Stomach (tissue), 4 donors: ENCODE measurements at regions not wholly inside any gene's neighbourhood (a gene's known extent, or its start where the extent isn't known, plus 50 kb on each side); places are given as distances from the start of the nearest gene placed in this dataset.

Source experiments
- CTCF ChIP-seq, 7 experiments: fragments of 450-650 bp in 4 of 7; fragments of 200-600 bp in 3 of 7; sonication (generic) in 3 of 7; IDR thresholded peaks; one replicate each; pipeline ENCODE4 v1.5.1; 2016 to 2019; ENCODE audit warnings: antibody characterized with exemption in 7 of 7, control low read depth in 2 of 7, mild to moderate bottlenecking in 1 of 7
- EP300 ChIP-seq: sonication (generic); formaldehyde crosslinking; IDR thresholded peaks from one replicate; pipeline ENCODE4 v1.6.1; 2017; ENCODE audit warnings: antibody characterized with exemption
- POLR2A ChIP-seq, 4 donors: fragments of 450-650 bp; IDR thresholded peaks; one replicate each; pipeline ENCODE4 v1.6.1; 2016; ENCODE audit warnings: antibody characterized with exemption in 4 of 4, control low read depth in 2 of 4, mild to moderate bottlenecking in 1 of 4, moderate library complexity in 1 of 4
- POLR2AphosphoS5 ChIP-seq, 3 donors: sonication (generic); formaldehyde crosslinking; IDR thresholded peaks; one replicate each; pipeline ENCODE4 v1.6.1; 2016; ENCODE audit warnings: antibody characterized with exemption in 3 of 3

- no peak for TF ChIP-seq CTCF (IDR thresholded peaks at IDR 0.05)
- TF ChIP-seq POLR2A (IDR thresholded peaks at IDR 0.05), result no peak
- TF ChIP-seq POLR2AphosphoS5 (IDR thresholded peaks at IDR 0.05), result no peak
- TF ChIP-seq EP300, result no peak
These were observed 283.2 kb upstream of the ROBO1 start for GRCh38 chr3:80050826-80051601.
